22Rv1 (cell line): ENCODE measurements at regions not wholly inside any gene's neighbourhood (a gene's known extent, or its start where the extent isn't known, plus 50 kb on each side); places are given as distances from the start of the nearest gene placed in this dataset.

Experiments used
- ZFX ChIP-seq: fragments of 450-650 bp; IDR thresholded peaks from 2 replicates; pipeline ENCODE4 v1.6.1; 2017; ENCODE audit warnings: antibody characterized with exemption, borderline replicate concordance
- TF ChIP-seq, protein P1 (sequence below): fragments of 450-650 bp; IDR thresholded peaks from 2 replicates; pipeline ENCODE4 v1.5.1; 2017; ENCODE audit warnings: mild to moderate bottlenecking

DNA sequence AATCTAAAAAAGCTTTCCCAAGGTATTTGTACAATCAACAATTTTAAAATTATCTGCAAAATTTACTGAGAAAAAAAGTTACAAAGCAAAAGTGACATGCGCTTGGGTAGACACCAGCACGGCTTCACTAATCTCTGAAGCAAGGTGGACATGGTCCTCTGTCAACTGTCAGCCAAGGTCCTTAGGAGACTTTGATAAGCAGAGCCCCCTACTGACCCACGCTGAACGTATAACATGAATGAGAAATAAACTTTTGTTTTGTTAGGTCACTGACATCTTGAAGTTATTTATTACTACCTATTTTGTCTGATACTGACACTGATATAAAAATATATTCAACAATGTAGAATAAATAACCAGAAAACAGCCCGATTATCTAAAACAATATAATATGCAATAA is 100.7 kb upstream of the OBI1 start:
- TF ChIP-seq, protein P1, sequence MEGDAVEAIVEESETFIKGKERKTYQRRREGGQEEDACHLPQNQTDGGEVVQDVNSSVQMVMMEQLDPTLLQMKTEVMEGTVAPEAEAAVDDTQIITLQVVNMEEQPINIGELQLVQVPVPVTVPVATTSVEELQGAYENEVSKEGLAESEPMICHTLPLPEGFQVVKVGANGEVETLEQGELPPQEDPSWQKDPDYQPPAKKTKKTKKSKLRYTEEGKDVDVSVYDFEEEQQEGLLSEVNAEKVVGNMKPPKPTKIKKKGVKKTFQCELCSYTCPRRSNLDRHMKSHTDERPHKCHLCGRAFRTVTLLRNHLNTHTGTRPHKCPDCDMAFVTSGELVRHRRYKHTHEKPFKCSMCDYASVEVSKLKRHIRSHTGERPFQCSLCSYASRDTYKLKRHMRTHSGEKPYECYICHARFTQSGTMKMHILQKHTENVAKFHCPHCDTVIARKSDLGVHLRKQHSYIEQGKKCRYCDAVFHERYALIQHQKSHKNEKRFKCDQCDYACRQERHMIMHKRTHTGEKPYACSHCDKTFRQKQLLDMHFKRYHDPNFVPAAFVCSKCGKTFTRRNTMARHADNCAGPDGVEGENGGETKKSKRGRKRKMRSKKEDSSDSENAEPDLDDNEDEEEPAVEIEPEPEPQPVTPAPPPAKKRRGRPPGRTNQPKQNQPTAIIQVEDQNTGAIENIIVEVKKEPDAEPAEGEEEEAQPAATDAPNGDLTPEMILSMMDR, result no peak
- no peak for TF ChIP-seq ZFX
